Ascending aorta (tissue), 2 donors: ENCODE measurements at regions not wholly inside any gene's neighbourhood (a gene's known extent, or its start where the extent isn't known, plus 50 kb on each side); places are given as distances from the start of the nearest gene placed in this dataset.

Experiments used
- DNase-seq, 2 donors: peaks; one replicate each; pipeline ENCODE4 v3.0.0-alpha.2; 2019; ENCODE audit warnings: low spot score in 2 of 2
- H3K27ac ChIP-seq, 2 donors: fragments of 200-600 bp; sonication (generic); one replicate each; pipeline ENCODE4 v1.5.1; 2016 to 2017; ENCODE audit warnings: mild to moderate bottlenecking in 1 of 2
- H3K27me3 ChIP-seq: fragments of 200-600 bp; sonication (generic); one replicate; pipeline ENCODE4 v1.5.1; 2017
- H3K36me3 ChIP-seq, 2 donors: fragments of 200-600 bp; sonication (generic); one replicate each; pipeline ENCODE4 v1.5.1; 2016
- H3K4me1 ChIP-seq, 2 donors: fragments of 200-600 bp; sonication (generic); one replicate each; pipeline ENCODE4 v1.5.1; 2016 to 2017; ENCODE audit warnings: mild to moderate bottlenecking in 1 of 2
- H3K4me3 ChIP-seq, 2 donors: fragments of 200-600 bp; sonication (generic); one replicate each; pipeline ENCODE4 v1.5.1; 2016 to 2017; ENCODE audit warnings: mild to moderate bottlenecking in 1 of 2
- H3K9me3 ChIP-seq, 2 donors: fragments of 200-600 bp; sonication (generic); one replicate each; pipeline ENCODE4 v1.5.1; 2016
- intact Hi-C: fragments of 100-400 bp; cut with DNase I; formaldehyde crosslinking; loops from one replicate; pipeline ENCODE4 v1.15.1; 2023
- TF ChIP-seq, protein P1 (sequence below), 3 experiments: fragments of 200-600 bp in 2 of 3; fragments of 450-650 bp in 1 of 3; sonication (generic) in 2 of 3; IDR thresholded peaks; one replicate each; pipeline ENCODE4 v1.5.1; 2016 to 2019; ENCODE audit warnings: antibody characterized with exemption in 3 of 3, mild to moderate bottlenecking in 1 of 3, moderate library complexity in 1 of 3

DNA sequence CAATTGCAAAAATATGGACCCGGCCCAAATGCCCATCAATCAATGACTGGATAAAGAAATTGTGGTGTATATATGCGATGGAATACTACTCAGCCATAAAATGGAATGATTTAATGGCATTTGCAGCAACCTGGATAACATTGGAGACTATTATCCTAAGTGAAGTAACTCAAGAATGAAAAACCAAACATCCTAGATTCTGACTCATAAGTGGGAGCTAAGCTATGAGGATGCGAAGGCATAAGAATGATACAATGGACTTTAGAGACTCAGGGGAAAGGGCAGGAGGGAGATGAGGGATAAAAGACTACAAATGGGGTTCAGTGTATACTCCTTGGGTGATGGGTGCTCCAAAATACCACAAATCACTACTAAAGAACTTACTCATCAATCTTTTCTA, 247.6 kb upstream of the FBXL7 start:
- DNase-seq, result no peak
- Histone ChIP-seq H3K9me3 (no peaks in the 10 kb centered on the region), H3K27ac (no peak overlapping the region), H3K27me3 (no peaks in the 10 kb centered on the region), H3K4me1 (peaks cover 0 to 5% of the 10 kb centered on the region in 2 donors), H3K36me3 (no peaks in the 10 kb centered on the region), H3K4me3 (no peak overlapping the region)
- TF ChIP-seq, protein P1, sequence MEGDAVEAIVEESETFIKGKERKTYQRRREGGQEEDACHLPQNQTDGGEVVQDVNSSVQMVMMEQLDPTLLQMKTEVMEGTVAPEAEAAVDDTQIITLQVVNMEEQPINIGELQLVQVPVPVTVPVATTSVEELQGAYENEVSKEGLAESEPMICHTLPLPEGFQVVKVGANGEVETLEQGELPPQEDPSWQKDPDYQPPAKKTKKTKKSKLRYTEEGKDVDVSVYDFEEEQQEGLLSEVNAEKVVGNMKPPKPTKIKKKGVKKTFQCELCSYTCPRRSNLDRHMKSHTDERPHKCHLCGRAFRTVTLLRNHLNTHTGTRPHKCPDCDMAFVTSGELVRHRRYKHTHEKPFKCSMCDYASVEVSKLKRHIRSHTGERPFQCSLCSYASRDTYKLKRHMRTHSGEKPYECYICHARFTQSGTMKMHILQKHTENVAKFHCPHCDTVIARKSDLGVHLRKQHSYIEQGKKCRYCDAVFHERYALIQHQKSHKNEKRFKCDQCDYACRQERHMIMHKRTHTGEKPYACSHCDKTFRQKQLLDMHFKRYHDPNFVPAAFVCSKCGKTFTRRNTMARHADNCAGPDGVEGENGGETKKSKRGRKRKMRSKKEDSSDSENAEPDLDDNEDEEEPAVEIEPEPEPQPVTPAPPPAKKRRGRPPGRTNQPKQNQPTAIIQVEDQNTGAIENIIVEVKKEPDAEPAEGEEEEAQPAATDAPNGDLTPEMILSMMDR (IDR thresholded peaks at IDR 0.05), result no peak
- intact Hi-C loops, result no loop called here

DNA sequence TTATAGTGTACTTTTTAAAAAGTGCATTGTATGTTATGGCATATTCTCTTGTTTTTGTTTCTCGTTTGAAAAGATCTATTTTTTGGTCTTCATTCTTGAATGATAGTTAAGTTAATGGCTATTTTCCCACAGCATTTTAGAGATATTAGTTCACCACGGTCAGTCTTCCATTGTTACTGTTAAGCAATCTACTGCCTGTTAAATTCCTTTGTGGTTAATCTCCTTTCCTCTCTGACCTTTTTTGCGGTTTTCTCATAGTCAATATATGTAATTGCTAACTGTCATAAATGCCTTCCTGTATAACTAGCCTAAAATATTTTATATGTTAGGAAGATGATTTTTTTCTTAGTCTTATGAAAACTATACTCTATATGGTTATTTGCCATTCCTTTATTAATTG, 250.8 kb upstream of the FBXL7 start:
- Histone ChIP-seq H3K4me1 (no peaks in the 10 kb centered on the region), H3K36me3 (no peaks in the 10 kb centered on the region), H3K4me3 (no peak overlapping the region), H3K27me3 (no peaks in the 10 kb centered on the region), H3K27ac (no peak overlapping the region), H3K9me3 (peaks cover 0 to 22% of the 10 kb centered on the region in 2 donors)
- TF ChIP-seq, protein P1 (IDR thresholded peaks at IDR 0.05), result no peak
- intact Hi-C loops, result no loop called here
- DNase-seq, result no peak

DNA sequence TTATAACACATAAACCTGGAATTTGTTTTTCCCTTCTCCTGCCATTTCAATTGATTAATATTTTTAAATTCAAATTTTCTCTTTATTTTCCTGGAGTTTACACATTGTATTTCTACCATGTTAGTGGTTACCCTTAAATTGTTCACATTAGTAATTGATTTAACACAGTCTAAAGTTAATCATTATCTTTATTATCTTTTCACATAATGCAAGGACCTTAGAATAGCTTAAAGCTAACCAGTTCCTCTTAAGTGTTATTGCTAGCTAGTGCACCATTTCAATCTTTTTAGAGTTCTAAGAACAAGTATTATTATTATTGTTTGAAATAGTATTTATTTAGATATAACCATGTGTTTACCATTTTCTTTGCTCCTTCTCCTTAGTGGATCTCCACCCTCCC, 251.2 kb upstream of the FBXL7 start:
- Histone ChIP-seq H3K4me3 (no peak overlapping the region), H3K36me3 (no peaks in the 10 kb centered on the region), H3K4me1 (no peaks in the 10 kb centered on the region), H3K27me3 (no peaks in the 10 kb centered on the region), H3K9me3 (peaks cover 0 to 22% of the 10 kb centered on the region in 2 donors), H3K27ac (no peak overlapping the region)
- DNase-seq, result no peak
- TF ChIP-seq, protein P1 (IDR thresholded peaks at IDR 0.05), result no peak
- intact Hi-C loops, result no loop called here

DNA sequence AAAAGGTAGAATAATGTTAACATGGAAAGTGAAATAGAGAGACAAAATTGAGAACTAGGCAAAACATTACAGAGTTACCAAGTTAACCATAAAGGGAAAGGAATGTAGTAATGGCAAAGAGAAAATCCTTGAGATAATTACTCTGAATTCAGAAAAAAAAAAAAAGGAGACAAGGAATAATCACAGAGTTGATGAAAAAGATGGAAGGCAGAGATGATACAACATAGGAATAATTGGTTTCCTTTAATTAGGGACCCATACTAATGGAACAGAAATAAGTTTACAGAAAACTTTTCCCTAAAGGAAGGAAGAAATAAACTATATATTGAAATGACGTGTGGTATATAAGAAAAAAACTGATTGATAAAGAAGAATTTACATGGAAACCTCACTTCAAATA, 254.1 kb upstream of the FBXL7 start:
- H3K36me3 ChIP-seq, result no peaks in the 10 kb centered on the region
- no peak overlapping the region for H3K4me3 ChIP-seq
- intact Hi-C loops, result no loop called here
- H3K27me3 ChIP-seq, result no peaks in the 10 kb centered on the region
- H3K9me3 ChIP-seq, result peaks cover 0 to 22% of the 10 kb centered on the region in 2 donors
- H3K27ac ChIP-seq, result no peak overlapping the region
- no peak for DNase-seq
- H3K4me1 ChIP-seq, result no peaks in the 10 kb centered on the region
- TF ChIP-seq, protein P1 (IDR thresholded peaks at IDR 0.05), result no peak

DNA sequence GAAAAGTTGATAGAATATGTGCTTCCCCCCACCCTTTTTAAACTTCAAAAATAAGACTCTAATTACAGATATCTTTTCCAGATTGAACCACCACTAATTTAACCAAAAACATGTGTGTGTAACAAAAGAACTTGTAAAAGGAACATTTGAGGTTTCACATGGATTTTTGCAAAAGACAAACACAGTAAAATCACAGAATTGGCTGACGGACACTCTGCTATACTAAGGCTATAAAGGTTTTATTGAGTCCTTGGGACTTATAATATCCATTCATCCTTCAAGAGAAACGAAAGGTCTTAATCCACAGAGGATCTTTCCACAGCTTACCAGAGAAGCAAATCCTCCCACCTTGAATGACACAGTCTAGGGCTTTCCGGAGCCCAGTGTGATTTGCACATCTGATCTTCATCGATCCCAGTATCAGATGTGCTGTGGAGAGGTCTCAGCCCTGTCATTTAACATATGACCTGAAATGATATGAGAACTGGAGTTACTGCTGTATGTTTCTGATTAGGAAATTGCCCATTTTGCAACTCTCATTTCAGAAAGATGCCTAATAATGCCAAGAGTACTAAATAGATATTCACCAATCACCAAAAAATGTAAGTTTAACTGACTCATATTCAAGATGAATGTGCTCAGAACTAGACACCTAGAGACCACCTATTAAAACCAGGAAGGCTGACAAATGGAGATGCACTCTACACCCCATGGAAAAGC, 256.5 kb upstream of the FBXL7 start:
- no peaks in the 10 kb centered on the region for H3K36me3 ChIP-seq
- H3K27me3 ChIP-seq, result no peaks in the 10 kb centered on the region
- peaks cover 0 to 22% of the 10 kb centered on the region in 2 donors for H3K9me3 ChIP-seq
- TF ChIP-seq, protein P1 (IDR thresholded peaks at IDR 0.05), result no peak
- H3K4me3 ChIP-seq, result no peak overlapping the region
- no peaks in the 10 kb centered on the region for H3K4me1 ChIP-seq
- H3K27ac ChIP-seq, result no peak overlapping the region
- intact Hi-C loops, result no loop called here
- no peak for DNase-seq
